GM23338 (cell line): ENCODE measurements at regions not wholly inside any gene's neighbourhood (a gene's known extent, or its start where the extent isn't known, plus 50 kb on each side); places are given as distances from the start of the nearest gene placed in this dataset.

ENCODE experiments used
- ATAC-seq: fragments of 200-7000 bp; cut with Tn5 transposase; 3 replicates; pipeline ENCODE4 v1.9.1; 2020
- DNase-seq: peaks from one replicate; pipeline ENCODE4 v3.0.0-alpha.2; 2015; ENCODE audit warnings: low spot score
- H2AFZ ChIP-seq: fragments of 200-600 bp; sonication (generic); 2 replicates; pipeline ENCODE4 v1.8.0; 2016; ENCODE audit warnings: antibody characterized with exemption, mild to moderate bottlenecking, moderate library complexity
- H3F3A ChIP-seq: fragments of 200-600 bp; sonication (generic); replicated peaks from 2 replicates; pipeline ENCODE4 v1.8.0; 2017; ENCODE audit warnings: antibody characterized with exemption, mixed run types, low read depth
- H3K27ac ChIP-seq: fragments of 200-600 bp; sonication (generic); 2 replicates; pipeline ENCODE4 v1.6.1; 2016; ENCODE audit warnings: low read depth
- H3K27me3 ChIP-seq: fragments of 200-600 bp; sonication (generic); 2 replicates; pipeline ENCODE4 v1.8.0; 2016; ENCODE audit warnings: mild to moderate bottlenecking, mixed run types, moderate library complexity; ENCODE audit not compliant: insufficient read depth
- H3K36me3 ChIP-seq: fragments of 200-600 bp; sonication (generic); 2 replicates; pipeline ENCODE4 v1.8.0; 2016; ENCODE audit warnings: mild to moderate bottlenecking; ENCODE audit not compliant: insufficient read depth
- H3K4me1 ChIP-seq: fragments of 200-600 bp; sonication (generic); 2 replicates; pipeline ENCODE4 v1.8.0; 2016; ENCODE audit warnings: mild to moderate bottlenecking, moderate library complexity; ENCODE audit not compliant: insufficient read depth
- H3K4me2 ChIP-seq: fragments of 200-600 bp; sonication (generic); 2 replicates; pipeline ENCODE4 v1.7.1; 2017; ENCODE audit warnings: mixed run types
- H3K4me3 ChIP-seq: fragments of 200-600 bp; sonication (generic); 2 replicates; pipeline ENCODE4 v1.6.1; 2016; ENCODE audit warnings: mixed run types
- H3K79me2 ChIP-seq: fragments of 200-600 bp; sonication (generic); replicated peaks from 2 replicates; pipeline ENCODE4 v1.8.0; 2017; ENCODE audit warnings: mild to moderate bottlenecking; ENCODE audit not compliant: insufficient read depth
- H3K9me2 ChIP-seq: fragments of 200-600 bp; sonication (generic); 2 replicates; pipeline ENCODE4 v1.8.0; 2017; ENCODE audit not compliant: insufficient read depth
- H4K20me1 ChIP-seq: fragments of 200-600 bp; sonication (generic); replicated peaks from 2 replicates; pipeline ENCODE4 v1.8.0; 2017; ENCODE audit warnings: mild to moderate bottlenecking; ENCODE audit not compliant: insufficient read depth
- H3K27ac Mint-ChIP-seq: 2 replicates; pipeline ENCODE4 v1.8.0; 2020; ENCODE audit warnings: inconsistent platforms, mild to moderate bottlenecking, moderate library complexity, mixed read lengths
- H3K27me3 Mint-ChIP-seq: 3 replicates; pipeline ENCODE4 v1.8.0; 2022; ENCODE audit warnings: low read depth, mild to moderate bottlenecking, moderate library complexity, mixed read lengths, inconsistent platforms; ENCODE audit not compliant: insufficient read depth, poor library complexity
- H3K36me3 Mint-ChIP-seq: 3 replicates; pipeline ENCODE4 v1.8.0; 2021; ENCODE audit warnings: low read depth, mild to moderate bottlenecking, inconsistent platforms, moderate library complexity, mixed read lengths
- H3K4me1 Mint-ChIP-seq: 3 replicates; pipeline ENCODE4 v1.8.0; 2020; ENCODE audit warnings: mild to moderate bottlenecking, inconsistent platforms, mixed read lengths
- H3K4me3 Mint-ChIP-seq: 3 replicates; pipeline ENCODE4 v1.8.0; 2021; ENCODE audit warnings: moderate library complexity, mild to moderate bottlenecking, inconsistent platforms, mixed read lengths
- H3K9me3 Mint-ChIP-seq: 3 replicates; pipeline ENCODE4 v1.8.0; 2020; ENCODE audit warnings: moderate library complexity, mild to moderate bottlenecking, inconsistent platforms, mixed read lengths
- CREB1 ChIP-seq: fragments of 250-450 bp; sonication (Bioruptor Pico); IDR thresholded peaks from 2 replicates; pipeline ENCODE4 v1.5.0; 2020; ENCODE audit warnings: low read depth, mild to moderate bottlenecking, moderate library complexity
- CTCF ChIP-seq, 2 experiments: fragments of 200-600 bp in 1 of 2; sonication (generic) in 1 of 2; conservative IDR thresholded peaks; 2 replicates each; pipeline versions ENCODE4 v1.5.1 to v1.6.1; 2016 to 2017; ENCODE audit warnings: antibody characterized with exemption in 2 of 2, low read depth in 2 of 2, mild to moderate bottlenecking in 2 of 2, moderate library complexity in 1 of 2
- ETS1 ChIP-seq: IDR thresholded peaks from 2 replicates; pipeline ENCODE4 v1.6.1; 2016; ENCODE audit warnings: antibody characterized with exemption
- EZH2 ChIP-seq: fragments of 200-600 bp; sonication (generic); IDR thresholded peaks from one replicate; pipeline ENCODE4 v1.8.0; 2017; ENCODE audit warnings: antibody characterized with exemption, mild to moderate bottlenecking, low read depth; ENCODE audit not compliant: unreplicated experiment
- NANOG ChIP-seq: IDR thresholded peaks from 2 replicates; pipeline ENCODE4 v1.6.1; 2016; ENCODE audit warnings: antibody characterized with exemption, borderline replicate concordance
- POLR2AphosphoS5 ChIP-seq: IDR thresholded peaks from 2 replicates; pipeline ENCODE4 v1.6.1; 2016; ENCODE audit warnings: antibody characterized with exemption, low read depth
- REST ChIP-seq: IDR thresholded peaks from one replicate; pipeline ENCODE4 v1.6.1; 2018; ENCODE audit warnings: antibody characterized with exemption; ENCODE audit not compliant: unreplicated experiment
- STAT1 ChIP-seq: IDR thresholded peaks from one replicate; pipeline ENCODE4 v1.6.1; 2016; ENCODE audit warnings: antibody characterized with exemption; ENCODE audit not compliant: unreplicated experiment
- ZNF331 ChIP-seq: fragments of 250-450 bp; sonication (Bioruptor Pico); IDR thresholded peaks from 2 replicates; pipeline ENCODE4 v1.5.0; 2020; ENCODE audit warnings: low read depth, mild to moderate bottlenecking, moderate library complexity
- ZNF462 ChIP-seq: fragments of 250-450 bp; sonication (Bioruptor Pico); IDR thresholded peaks from 2 replicates; pipeline ENCODE4 v1.5.0; 2020; ENCODE audit warnings: mild to moderate bottlenecking, moderate library complexity

- Mint-ChIP-seq H3K4me1 (peaks cover 17% of the 10 kb centered on the region; the same call in 2 of the 3 replicates), H3K27ac (no peak overlapping the region), H3K27me3 (peaks cover 2% of the 10 kb centered on the region), H3K9me3 (no peaks in the 10 kb centered on the region), H3K36me3 (no peaks in the 10 kb centered on the region), H3K4me3 (no peak overlapping the region)
- H3F3A ChIP-seq, result no peaks in the 10 kb centered on the region
- no peak overlapping the region for H3K27ac ChIP-seq
- peak; percentile 2 for DNase-seq
- peaks cover 17% of the 10 kb centered on the region for H3K4me1 ChIP-seq
- no peaks in the 10 kb centered on the region for H3K79me2 ChIP-seq
- no peaks in the 10 kb centered on the region for H4K20me1 ChIP-seq
- peak overlapping the region; percentile 44; the same call in 1 of the 2 replicates for H2AFZ ChIP-seq
- TF ChIP-seq STAT1, result no peak
- TF ChIP-seq REST, result no peak
- TF ChIP-seq CREB1 (CRISPR knock-in tag), result no peak
- TF ChIP-seq NANOG, result no peak
- no peak for TF ChIP-seq ZNF462 (CRISPR knock-in tag)
- TF ChIP-seq ETS1, result no peak
- TF ChIP-seq POLR2AphosphoS5, result no peak
- TF ChIP-seq ZNF331 (CRISPR knock-in tag), result no peak
- TF ChIP-seq EZH2, result no peak
- TF ChIP-seq CTCF (conservative IDR thresholded peaks at IDR 0.05; ENCODE audit: low read depth in 2 of 2), result no peak
- no peak overlapping the region for H3K4me2 ChIP-seq
- H3K9me2 ChIP-seq, result no peaks in the 10 kb centered on the region
- no peak for ATAC-seq
- H3K27me3 ChIP-seq, result no peaks in the 10 kb centered on the region
- H3K36me3 ChIP-seq, result no peaks in the 10 kb centered on the region
- no peak overlapping the region for H3K4me3 ChIP-seq
These were observed 127.9 kb upstream of the DMD start for GRCh38 chrX:33339219-33339618.
